Fibroblast of lung (primary cell): ENCODE measurements at regions not wholly inside any gene's neighbourhood (a gene's known extent, or its start where the extent isn't known, plus 50 kb on each side); places are given as distances from the start of the nearest gene placed in this dataset.
A peak's percentile ranks its signal among the peaks of the same experiment; 100 is the strongest.

ENCODE experiments used
- DNase-seq, 2 donors: peaks; one replicate each; pipeline versions ENCODE4 v3.0.0 to v3.0.0-alpha.2; 2010; ENCODE audit warnings: low read depth in 2 of 2
- H2AFZ ChIP-seq: 2 replicates; pipeline ENCODE4 v1.5.1; 2012; ENCODE audit warnings: low read length, control low read depth, inconsistent platforms
- H3K27ac ChIP-seq: 2 replicates; pipeline ENCODE4 v1.5.1; 2011; ENCODE audit warnings: low read length, control low read depth; ENCODE audit not compliant: insufficient read depth
- H3K27me3 ChIP-seq: 2 replicates; pipeline ENCODE4 v1.5.1; 2011; ENCODE audit warnings: mild to moderate bottlenecking, low read length; ENCODE audit not compliant: control insufficient read depth, insufficient read depth
- H3K36me3 ChIP-seq: 2 replicates; pipeline ENCODE4 v1.5.1; 2011; ENCODE audit warnings: low read length; ENCODE audit not compliant: control insufficient read depth, insufficient read depth
- H3K4me1 ChIP-seq: 2 replicates; pipeline ENCODE4 v1.5.1; 2011; ENCODE audit warnings: low read length; ENCODE audit not compliant: control insufficient read depth, insufficient read depth; ENCODE audit errors: extremely low read depth
- H3K4me2 ChIP-seq: 2 replicates; pipeline ENCODE4 v1.5.1; 2011; ENCODE audit warnings: low read length, control low read depth; ENCODE audit not compliant: insufficient read depth; ENCODE audit errors: extremely low read depth
- H3K4me3 ChIP-seq, 4 experiments: fragments of 200-600 bp in 1 of 4; sonication (generic) in 1 of 4; replicated peaks in 1 of 4; 2 replicates each; pipeline ENCODE4 v1.5.1; 2011 to 2016; ENCODE audit warnings: low read length in 4 of 4, low read depth in 3 of 4, mild to moderate bottlenecking in 3 of 4, control low read depth in 2 of 4, inconsistent platforms in 1 of 4, mixed read lengths in 1 of 4; ENCODE audit not compliant: insufficient read depth in 1 of 4; ENCODE audit errors: control extremely low read depth in 1 of 4
- H3K79me2 ChIP-seq: 2 replicates; pipeline ENCODE4 v1.5.1; 2012; ENCODE audit warnings: mild to moderate bottlenecking, low read length, inconsistent platforms; ENCODE audit not compliant: control insufficient read depth, insufficient read depth
- H3K9ac ChIP-seq: 2 replicates; pipeline ENCODE4 v1.5.1; 2011; ENCODE audit warnings: mild to moderate bottlenecking, low read length, control low read depth; ENCODE audit not compliant: insufficient read depth
- H3K9me3 ChIP-seq: 2 replicates; pipeline ENCODE4 v1.5.1; 2012; ENCODE audit warnings: low read depth, low read length; ENCODE audit not compliant: control insufficient read depth, insufficient read depth
- H4K20me1 ChIP-seq: 2 replicates; pipeline ENCODE4 v1.5.1; 2011; ENCODE audit warnings: low read length; ENCODE audit not compliant: control insufficient read depth, insufficient read depth; ENCODE audit errors: extremely low read depth
- CTCF ChIP-seq, 2 donors: IDR thresholded peaks in 1 of 2; conservative IDR thresholded peaks in 1 of 2; 1 replicate in 1 of 2; 2 replicates in 1 of 2; pipeline ENCODE4 v1.5.1; 2011 to 2012; ENCODE audit warnings: low read length in 2 of 2, control low read depth in 1 of 2, inconsistent platforms in 1 of 2, low read depth in 1 of 2, mild to moderate bottlenecking in 1 of 2
- EZH2 ChIP-seq: IDR thresholded peaks from 2 replicates; pipeline ENCODE4 v1.5.1; 2012; ENCODE audit warnings: low read length, control low read depth, mild to moderate bottlenecking; ENCODE audit errors: missing control alignments

DNA sequence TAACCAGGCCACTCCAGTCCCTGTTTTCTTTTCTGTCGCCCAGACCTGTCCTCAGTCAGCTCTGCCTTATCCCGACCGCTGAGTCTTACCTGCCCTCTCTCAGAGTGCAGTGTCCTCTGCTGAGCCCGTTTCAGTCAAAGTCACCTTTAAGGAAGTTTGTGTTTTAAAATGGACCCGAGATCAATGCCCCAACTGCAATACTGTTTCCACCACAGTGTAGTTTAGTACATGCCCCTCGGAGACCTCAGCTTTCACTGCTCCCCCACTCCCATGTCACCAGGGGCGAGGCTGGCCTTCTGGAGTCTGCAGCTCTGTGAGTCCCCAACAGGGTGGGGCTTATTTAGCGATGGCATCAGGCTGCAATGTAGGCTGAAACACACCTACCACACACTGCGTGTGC, 248.4 kb upstream of the TSHZ3 start:
- TF ChIP-seq CTCF (conservative IDR thresholded peaks at IDR 0.05 in 1 of 2, IDR thresholded peaks at IDR 0.05 in 1 of 2; ENCODE audit: low read depth in 1 of 2, low read length in 2 of 2) (no peak), EZH2 (no peak)
- Histone ChIP-seq H3K79me2 (no peaks in the 10 kb centered on the region), H3K4me3 (no peak overlapping the region), H4K20me1 (no peaks in the 10 kb centered on the region), H3K27me3 (no peaks in the 10 kb centered on the region), H2AFZ (no peak overlapping the region), H3K27ac (no peak overlapping the region), H3K9ac (no peak overlapping the region), H3K4me2 (no peak overlapping the region), H3K36me3 (no peaks in the 10 kb centered on the region), H3K4me1 (no peaks in the 10 kb centered on the region), H3K9me3 (no peaks in the 10 kb centered on the region)
- no peak for DNase-seq

DNA sequence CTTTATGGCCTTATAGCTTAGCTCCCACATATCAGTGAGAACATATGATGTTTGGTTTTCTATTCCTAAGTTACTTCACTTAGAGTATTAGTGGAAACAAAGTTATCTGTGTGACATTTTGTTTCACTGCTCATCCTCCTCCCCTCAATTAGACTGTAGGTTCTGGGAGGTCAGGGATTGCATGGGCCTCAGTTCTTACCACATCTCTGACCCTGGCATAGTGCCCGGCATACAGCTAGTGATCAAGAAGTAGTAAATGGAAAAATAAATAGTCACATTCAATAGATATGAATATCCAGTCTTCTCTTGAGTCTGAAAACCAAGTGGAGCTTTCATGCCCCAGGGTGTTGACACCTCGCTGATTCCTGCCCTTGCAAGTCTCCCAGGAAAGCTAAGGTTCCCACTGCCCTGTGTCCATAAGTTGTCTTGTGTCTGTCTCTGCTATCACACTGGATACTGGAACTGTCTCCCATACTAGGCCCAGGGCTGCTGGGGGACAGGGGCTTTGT, 249.5 kb upstream of the TSHZ3 start:
- H3K9me3 ChIP-seq = no peaks in the 10 kb centered on the region
- no peaks in the 10 kb centered on the region for H3K27me3 ChIP-seq
- no peaks in the 10 kb centered on the region for H4K20me1 ChIP-seq
- H3K9ac ChIP-seq = no peak overlapping the region
- no peaks in the 10 kb centered on the region for H3K79me2 ChIP-seq
- no peak for TF ChIP-seq EZH2
- TF ChIP-seq CTCF (conservative IDR thresholded peaks at IDR 0.05 in 1 of 2, IDR thresholded peaks at IDR 0.05 in 1 of 2; ENCODE audit: low read depth in 1 of 2, low read length in 2 of 2) = no peak
- no peaks in the 10 kb centered on the region for H3K4me1 ChIP-seq
- H2AFZ ChIP-seq = no peak overlapping the region
- H3K4me3 ChIP-seq = no peak overlapping the region
- no peaks in the 10 kb centered on the region for H3K36me3 ChIP-seq
- H3K4me2 ChIP-seq = no peak overlapping the region
- peak in 1 of 2 donors; percentile 14 for DNase-seq
- no peak overlapping the region for H3K27ac ChIP-seq

DNA sequence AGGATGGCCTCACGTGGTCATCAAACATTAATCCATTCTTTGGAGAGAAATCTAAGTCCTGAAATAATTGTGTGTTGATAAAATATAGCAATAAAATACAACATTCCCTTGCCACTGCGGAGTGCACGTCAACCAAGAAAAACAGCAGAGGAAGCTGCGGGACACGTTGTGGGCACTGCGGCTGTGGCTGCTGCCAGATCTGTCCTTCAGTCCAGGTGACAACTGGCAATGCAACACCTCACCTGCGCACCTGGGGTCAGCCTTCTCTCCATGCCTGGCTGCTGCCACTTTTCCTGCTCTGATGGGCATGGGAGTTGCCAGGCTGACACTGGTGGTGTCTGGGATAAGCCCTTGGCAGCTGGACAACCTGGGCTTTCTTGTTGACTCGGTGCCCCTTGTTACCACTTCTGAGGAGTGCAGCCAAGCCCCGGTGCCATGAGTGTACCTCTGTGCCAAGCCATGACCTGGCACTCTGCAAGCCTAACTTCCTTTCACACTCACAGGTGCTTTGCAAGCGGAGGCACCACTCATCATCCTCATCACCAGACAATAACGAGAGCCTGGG, 251.6 kb upstream of the TSHZ3 start:
- Histone ChIP-seq H4K20me1 (no peaks in the 10 kb centered on the region), H3K4me1 (no peaks in the 10 kb centered on the region), H3K27ac (no peak overlapping the region), H3K79me2 (no peaks in the 10 kb centered on the region), H3K9ac (no peak overlapping the region), H2AFZ (no peak overlapping the region), H3K4me2 (no peak overlapping the region), H3K9me3 (no peaks in the 10 kb centered on the region), H3K27me3 (no peaks in the 10 kb centered on the region), H3K36me3 (no peaks in the 10 kb centered on the region), H3K4me3 (no peak overlapping the region)
- TF ChIP-seq EZH2 (no peak), CTCF (conservative IDR thresholded peaks at IDR 0.05 in 1 of 2, IDR thresholded peaks at IDR 0.05 in 1 of 2; ENCODE audit: low read depth in 1 of 2, low read length in 2 of 2) (no peak)
- DNase-seq = no peak
